Fibroblast of lung (primary cell): ENCODE measurements at regions not wholly inside any gene's neighbourhood (a gene's known extent, or its start where the extent isn't known, plus 50 kb on each side); places are given as distances from the start of the nearest gene placed in this dataset.

Experiments
- DNase-seq, 2 donors: peaks; one replicate each; pipeline versions ENCODE4 v3.0.0 to v3.0.0-alpha.2; 2010; ENCODE audit warnings: low read depth in 2 of 2
- H2AFZ ChIP-seq: 2 replicates; pipeline ENCODE4 v1.5.1; 2012; ENCODE audit warnings: low read length, control low read depth, inconsistent platforms
- H3K27ac ChIP-seq: 2 replicates; pipeline ENCODE4 v1.5.1; 2011; ENCODE audit warnings: low read length, control low read depth; ENCODE audit not compliant: insufficient read depth
- H3K27me3 ChIP-seq: 2 replicates; pipeline ENCODE4 v1.5.1; 2011; ENCODE audit warnings: mild to moderate bottlenecking, low read length; ENCODE audit not compliant: control insufficient read depth, insufficient read depth
- H3K36me3 ChIP-seq: 2 replicates; pipeline ENCODE4 v1.5.1; 2011; ENCODE audit warnings: low read length; ENCODE audit not compliant: control insufficient read depth, insufficient read depth
- H3K4me1 ChIP-seq: 2 replicates; pipeline ENCODE4 v1.5.1; 2011; ENCODE audit warnings: low read length; ENCODE audit not compliant: control insufficient read depth, insufficient read depth; ENCODE audit errors: extremely low read depth
- H3K4me2 ChIP-seq: 2 replicates; pipeline ENCODE4 v1.5.1; 2011; ENCODE audit warnings: low read length, control low read depth; ENCODE audit not compliant: insufficient read depth; ENCODE audit errors: extremely low read depth
- H3K4me3 ChIP-seq, 4 experiments: fragments of 200-600 bp in 1 of 4; sonication (generic) in 1 of 4; replicated peaks in 1 of 4; 2 replicates each; pipeline ENCODE4 v1.5.1; 2011 to 2016; ENCODE audit warnings: low read length in 4 of 4, low read depth in 3 of 4, mild to moderate bottlenecking in 3 of 4, control low read depth in 2 of 4, inconsistent platforms in 1 of 4, mixed read lengths in 1 of 4; ENCODE audit not compliant: insufficient read depth in 1 of 4; ENCODE audit errors: control extremely low read depth in 1 of 4
- H3K79me2 ChIP-seq: 2 replicates; pipeline ENCODE4 v1.5.1; 2012; ENCODE audit warnings: mild to moderate bottlenecking, low read length, inconsistent platforms; ENCODE audit not compliant: control insufficient read depth, insufficient read depth
- H3K9ac ChIP-seq: 2 replicates; pipeline ENCODE4 v1.5.1; 2011; ENCODE audit warnings: mild to moderate bottlenecking, low read length, control low read depth; ENCODE audit not compliant: insufficient read depth
- H3K9me3 ChIP-seq: 2 replicates; pipeline ENCODE4 v1.5.1; 2012; ENCODE audit warnings: low read depth, low read length; ENCODE audit not compliant: control insufficient read depth, insufficient read depth
- H4K20me1 ChIP-seq: 2 replicates; pipeline ENCODE4 v1.5.1; 2011; ENCODE audit warnings: low read length; ENCODE audit not compliant: control insufficient read depth, insufficient read depth; ENCODE audit errors: extremely low read depth
- CTCF ChIP-seq, 2 donors: IDR thresholded peaks in 1 of 2; conservative IDR thresholded peaks in 1 of 2; 1 replicate in 1 of 2; 2 replicates in 1 of 2; pipeline ENCODE4 v1.5.1; 2011 to 2012; ENCODE audit warnings: low read length in 2 of 2, control low read depth in 1 of 2, inconsistent platforms in 1 of 2, low read depth in 1 of 2, mild to moderate bottlenecking in 1 of 2
- EZH2 ChIP-seq: IDR thresholded peaks from 2 replicates; pipeline ENCODE4 v1.5.1; 2012; ENCODE audit warnings: low read length, control low read depth, mild to moderate bottlenecking; ENCODE audit errors: missing control alignments

- H3K4me3 ChIP-seq: no peak overlapping the region
- no peak overlapping the region for H2AFZ ChIP-seq
- H3K4me2 ChIP-seq: no peak overlapping the region
- no peak overlapping the region for H3K27ac ChIP-seq
- no peak overlapping the region for H3K9ac ChIP-seq
- H3K79me2 ChIP-seq: no peaks in the 10 kb centered on the region
- H3K36me3 ChIP-seq: no peaks in the 10 kb centered on the region
- H3K9me3 ChIP-seq: no peaks in the 10 kb centered on the region
- DNase-seq: no peak
- H3K27me3 ChIP-seq: no peaks in the 10 kb centered on the region
- no peaks in the 10 kb centered on the region for H4K20me1 ChIP-seq
- no peaks in the 10 kb centered on the region for H3K4me1 ChIP-seq
- TF ChIP-seq CTCF (conservative IDR thresholded peaks at IDR 0.05 in 1 of 2, IDR thresholded peaks at IDR 0.05 in 1 of 2; ENCODE audit: low read depth in 1 of 2, low read length in 2 of 2) (no peak), EZH2 (no peak)
Observed at GRCh38 chr1:90452491-90452890, 264.6 kb downstream of the BARHL2 start.

- Histone ChIP-seq H4K20me1 (no peaks in the 10 kb centered on the region), H3K4me3 (no peak overlapping the region), H3K36me3 (no peaks in the 10 kb centered on the region), H3K4me1 (no peaks in the 10 kb centered on the region), H3K9ac (no peak overlapping the region), H3K4me2 (no peak overlapping the region), H3K27ac (no peak overlapping the region), H3K9me3 (no peaks in the 10 kb centered on the region), H3K79me2 (no peaks in the 10 kb centered on the region), H2AFZ (no peak overlapping the region), H3K27me3 (no peaks in the 10 kb centered on the region)
- TF ChIP-seq EZH2 (no peak), CTCF (conservative IDR thresholded peaks at IDR 0.05 in 1 of 2, IDR thresholded peaks at IDR 0.05 in 1 of 2; ENCODE audit: low read depth in 1 of 2, low read length in 2 of 2) (no peak)
- no peak for DNase-seq
Observed at GRCh38 chr1:90443354-90443753, 273.7 kb downstream of the BARHL2 start.

- H3K79me2 ChIP-seq: no peaks in the 10 kb centered on the region
- no peaks in the 10 kb centered on the region for H3K36me3 ChIP-seq
- H2AFZ ChIP-seq: no peak overlapping the region
- no peak overlapping the region for H3K4me2 ChIP-seq
- H3K4me1 ChIP-seq: no peaks in the 10 kb centered on the region
- H3K27ac ChIP-seq: no peak overlapping the region
- H3K9ac ChIP-seq: no peak overlapping the region
- H3K9me3 ChIP-seq: no peaks in the 10 kb centered on the region
- no peaks in the 10 kb centered on the region for H3K27me3 ChIP-seq
- no peak for TF ChIP-seq EZH2
- no peak for TF ChIP-seq CTCF (conservative IDR thresholded peaks at IDR 0.05 in 1 of 2, IDR thresholded peaks at IDR 0.05 in 1 of 2; ENCODE audit: low read depth in 1 of 2, low read length in 2 of 2)
- H3K4me3 ChIP-seq: no peak overlapping the region
- no peaks in the 10 kb centered on the region for H4K20me1 ChIP-seq
- DNase-seq: no peak
Observed at GRCh38 chr1:90435351-90435750, 281.8 kb downstream of the BARHL2 start.
